ENCODE measurements at regions not wholly inside any gene's neighbourhood (a gene's known extent, or its start where the extent isn't known, plus 50 kb on each side); places are given as distances from the start of the nearest gene placed in this dataset.
"Not testable (repeated sequence)": the region's sequence is repeated elsewhere in the genome, so short reads cannot be mapped to it uniquely, and the experiment has no call there.

GRCh38 chr4:77220828-77221613 lies 64.0 kb downstream of the CCNG2 start:
- DNase-seq (ENCODE audit: low spot score), result no peak

- no peak for DNase-seq (ENCODE audit: low spot score)
These were observed 68.0 kb downstream of the CCNG2 start for GRCh38 chr4:77225022-77225421.

GRCh38 chr4:77226939-77227705 lies 70.1 kb downstream of the CCNG2 start:
- no peak for DNase-seq (ENCODE audit: low spot score)

GRCh38 chr4:77229433-77229832 lies 72.4 kb downstream of the CCNG2 start:
- DNase-seq (ENCODE audit: low spot score), result no peak

GRCh38 chr4:77232653-77233052 lies 75.6 kb downstream of the CCNG2 start:
- DNase-seq (ENCODE audit: low spot score), result no peak

GRCh38 chr4:77235289-77235854 lies 78.4 kb downstream of the CCNG2 start:
- no peak for DNase-seq (ENCODE audit: low spot score)

- DNase-seq (ENCODE audit: low spot score), result no peak
These were observed 79.8 kb downstream of the CCNG2 start for GRCh38 chr4:77236806-77237205.

- peak; percentile 34 for DNase-seq (ENCODE audit: low spot score)
These were observed 83.6 kb downstream of the CCNG2 start for GRCh38 chr4:77240469-77241066.

- DNase-seq (ENCODE audit: low spot score), result peak; percentile 18
These were observed 91.8 kb downstream of the CCNG2 start for GRCh38 chr4:77248805-77249204.

GRCh38 chr4:77251751-77252150 lies 94.7 kb downstream of the CCNG2 start:
- DNase-seq (ENCODE audit: low spot score), result no peak

- no peak for DNase-seq (ENCODE audit: low spot score)
These were observed 106.2 kb downstream of the CCNG2 start for GRCh38 chr4:77263247-77263646.

- DNase-seq (ENCODE audit: low spot score), result not testable (repeated sequence)
These were observed 107.0 kb downstream of the CCNG2 start for GRCh38 chr4:77263976-77264375.

GRCh38 chr4:77264826-77265225 lies 107.8 kb downstream of the CCNG2 start:
- no peak for DNase-seq (ENCODE audit: low spot score)

- DNase-seq (ENCODE audit: low spot score), result no peak
These were observed 111.1 kb downstream of the CCNG2 start for GRCh38 chr4:77268108-77268507.

GRCh38 chr4:77269505-77269904 lies 112.5 kb downstream of the CCNG2 start:
- DNase-seq (ENCODE audit: low spot score), result no peak

- DNase-seq (ENCODE audit: low spot score), result no peak
These were observed 116.4 kb downstream of the CCNG2 start for GRCh38 chr4:77273412-77273811.

- not testable (repeated sequence) for DNase-seq (ENCODE audit: low spot score)
These were observed 122.1 kb downstream of the CCNG2 start for GRCh38 chr4:77279114-77279513.

- no peak for DNase-seq (ENCODE audit: low spot score)
These were observed 125.3 kb downstream of the CCNG2 start for GRCh38 chr4:77282305-77282704.

GRCh38 chr4:77284036-77284435 lies 127.0 kb downstream of the CCNG2 start:
- DNase-seq (ENCODE audit: low spot score), result no peak

GRCh38 chr4:77286906-77287305 lies 129.9 kb downstream of the CCNG2 start:
- no peak for DNase-seq (ENCODE audit: low spot score)

- no peak for DNase-seq (ENCODE audit: low spot score)
These were observed 136.4 kb downstream of the CCNG2 start for GRCh38 chr4:77293426-77293825.

GRCh38 chr4:77300996-77301395 lies 144.0 kb downstream of the CCNG2 start:
- peak; percentile 11 for DNase-seq (ENCODE audit: low spot score)

Data from mucosa of gallbladder (tissue), 1 donor.